ENCODE measurements at regions not wholly inside any gene's neighbourhood (a gene's known extent, or its start where the extent isn't known, plus 50 kb on each side); places are given as distances from the start of the nearest gene placed in this dataset.

DNA sequence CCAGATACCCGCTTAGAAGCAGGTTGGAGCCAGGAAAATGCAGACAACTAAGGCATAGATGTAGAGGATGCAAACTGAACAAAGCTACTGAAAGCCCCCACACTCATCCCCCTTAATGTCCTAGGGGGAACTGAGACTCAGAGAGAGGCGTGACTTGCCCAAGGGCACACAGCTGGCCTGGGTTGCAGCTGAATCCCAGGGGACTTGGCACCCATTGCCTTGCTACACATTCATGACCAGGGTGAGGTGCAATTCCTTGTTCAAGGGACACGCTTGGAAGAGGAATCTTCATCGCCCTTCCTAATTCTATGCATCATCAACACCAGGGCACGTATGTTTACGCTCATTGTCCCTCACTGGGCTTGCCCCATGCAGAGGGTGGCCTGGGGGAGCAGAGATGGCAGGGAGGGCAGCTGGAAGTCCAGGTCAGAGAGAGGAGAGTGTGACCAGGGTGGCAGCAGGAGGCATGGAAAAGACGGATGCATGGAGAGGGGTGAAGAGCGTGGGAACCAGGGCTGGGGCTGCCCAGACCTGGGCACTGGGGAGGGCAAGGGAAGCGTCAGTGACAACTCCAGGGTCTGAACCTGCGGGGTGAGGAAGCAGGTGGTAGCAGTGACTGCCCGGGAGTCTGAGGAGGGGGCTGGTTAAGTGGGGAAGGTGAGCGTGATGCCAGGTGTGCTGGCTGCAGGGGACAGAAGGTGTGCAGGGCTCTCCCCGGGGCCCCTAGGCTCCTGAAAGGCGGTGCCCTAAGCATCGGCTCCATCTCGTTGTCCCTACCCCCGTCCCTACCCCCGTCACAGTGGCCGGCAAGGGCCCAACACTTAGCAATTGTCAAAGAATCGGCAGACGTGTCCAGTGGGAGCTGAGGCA is 267.1 kb upstream of the TNRC6C start:
- TF ChIP-seq, protein P1, sequence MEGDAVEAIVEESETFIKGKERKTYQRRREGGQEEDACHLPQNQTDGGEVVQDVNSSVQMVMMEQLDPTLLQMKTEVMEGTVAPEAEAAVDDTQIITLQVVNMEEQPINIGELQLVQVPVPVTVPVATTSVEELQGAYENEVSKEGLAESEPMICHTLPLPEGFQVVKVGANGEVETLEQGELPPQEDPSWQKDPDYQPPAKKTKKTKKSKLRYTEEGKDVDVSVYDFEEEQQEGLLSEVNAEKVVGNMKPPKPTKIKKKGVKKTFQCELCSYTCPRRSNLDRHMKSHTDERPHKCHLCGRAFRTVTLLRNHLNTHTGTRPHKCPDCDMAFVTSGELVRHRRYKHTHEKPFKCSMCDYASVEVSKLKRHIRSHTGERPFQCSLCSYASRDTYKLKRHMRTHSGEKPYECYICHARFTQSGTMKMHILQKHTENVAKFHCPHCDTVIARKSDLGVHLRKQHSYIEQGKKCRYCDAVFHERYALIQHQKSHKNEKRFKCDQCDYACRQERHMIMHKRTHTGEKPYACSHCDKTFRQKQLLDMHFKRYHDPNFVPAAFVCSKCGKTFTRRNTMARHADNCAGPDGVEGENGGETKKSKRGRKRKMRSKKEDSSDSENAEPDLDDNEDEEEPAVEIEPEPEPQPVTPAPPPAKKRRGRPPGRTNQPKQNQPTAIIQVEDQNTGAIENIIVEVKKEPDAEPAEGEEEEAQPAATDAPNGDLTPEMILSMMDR (IDR thresholded peaks at IDR 0.05) = no peak
- Histone ChIP-seq H3K4me1 (ENCODE audit: control insufficient read depth in 1 of 2, insufficient read depth in 1 of 2, low read depth in 1 of 2, low read length in 1 of 2) (no peaks in the 10 kb centered on the region), H3K9me3 (no peaks in the 10 kb centered on the region), H3K4me3 (ENCODE audit: low read depth in 1 of 2, low read length in 1 of 2) (no peak overlapping the region), H3K27ac (no peak overlapping the region), H3K36me3 (no peaks in the 10 kb centered on the region), H3K27me3 (peaks cover 87% of the 10 kb centered on the region)

DNA sequence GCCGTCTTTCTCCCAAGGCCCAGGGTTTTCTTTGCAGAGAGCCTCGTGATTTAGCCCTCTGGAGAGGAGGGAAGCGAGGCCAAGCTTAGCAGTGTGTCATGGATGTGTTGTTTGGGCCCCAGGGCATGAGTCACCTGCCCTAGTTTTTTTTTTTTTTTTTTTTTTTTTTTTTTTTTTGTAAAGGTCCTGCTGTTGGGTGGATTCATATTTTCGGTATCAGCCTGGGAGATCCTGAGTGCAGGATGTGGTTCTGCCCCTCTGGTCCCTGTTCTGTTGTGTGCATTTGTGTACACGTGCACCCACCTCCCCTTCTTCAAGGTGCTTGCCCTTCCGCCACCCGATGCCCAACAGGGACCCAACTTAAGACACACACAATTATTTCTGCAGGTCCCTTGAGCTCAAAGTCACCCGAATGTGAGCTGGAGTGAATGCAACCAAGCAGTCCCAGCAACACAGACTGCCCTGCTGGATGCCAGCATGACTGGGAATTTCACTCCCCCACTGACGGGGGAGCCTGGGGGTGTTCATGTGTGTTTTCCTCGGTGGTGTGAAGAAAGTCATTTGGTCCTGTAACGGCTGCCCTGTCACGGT is 265.8 kb upstream of the TNRC6C start:
- peaks cover 91% of the 10 kb centered on the region for H3K27me3 ChIP-seq
- no peak overlapping the region for H3K4me3 ChIP-seq (ENCODE audit: low read depth in 1 of 2, low read length in 1 of 2)
- no peaks in the 10 kb centered on the region for H3K9me3 ChIP-seq
- no peaks in the 10 kb centered on the region for H3K36me3 ChIP-seq
- H3K27ac ChIP-seq = no peak overlapping the region
- TF ChIP-seq, protein P1 (IDR thresholded peaks at IDR 0.05) = no peak
- H3K4me1 ChIP-seq (ENCODE audit: control insufficient read depth in 1 of 2, insufficient read depth in 1 of 2, low read depth in 1 of 2, low read length in 1 of 2) = no peaks in the 10 kb centered on the region

DNA sequence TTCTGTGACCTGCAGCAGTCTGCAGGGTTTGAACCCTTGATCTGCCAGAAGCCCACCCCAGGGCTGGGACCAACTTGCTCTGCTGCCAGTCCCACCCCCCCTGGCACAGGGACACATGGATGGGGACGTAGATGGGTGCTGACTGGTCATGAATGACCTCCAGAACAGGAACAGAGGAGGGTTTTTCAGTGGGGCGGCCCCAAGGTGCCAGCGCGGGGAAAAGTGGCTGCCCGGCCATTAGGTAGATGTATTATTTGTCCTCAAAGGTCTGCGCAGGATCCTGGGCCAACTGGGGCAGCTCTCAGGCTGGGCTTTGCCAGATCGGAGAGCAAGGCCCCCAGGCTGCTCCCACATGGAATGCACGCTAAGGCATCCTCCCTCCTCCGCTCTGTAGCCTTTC is 265.2 kb upstream of the TNRC6C start:
- Histone ChIP-seq H3K27me3 (peaks cover 97% of the 10 kb centered on the region), H3K4me3 (ENCODE audit: low read depth in 1 of 2, low read length in 1 of 2) (no peak overlapping the region), H3K9me3 (no peaks in the 10 kb centered on the region), H3K4me1 (ENCODE audit: control insufficient read depth in 1 of 2, insufficient read depth in 1 of 2, low read depth in 1 of 2, low read length in 1 of 2) (no peaks in the 10 kb centered on the region), H3K27ac (no peak overlapping the region), H3K36me3 (no peaks in the 10 kb centered on the region)
- TF ChIP-seq, protein P1 (IDR thresholded peaks at IDR 0.05) = no peak

DNA sequence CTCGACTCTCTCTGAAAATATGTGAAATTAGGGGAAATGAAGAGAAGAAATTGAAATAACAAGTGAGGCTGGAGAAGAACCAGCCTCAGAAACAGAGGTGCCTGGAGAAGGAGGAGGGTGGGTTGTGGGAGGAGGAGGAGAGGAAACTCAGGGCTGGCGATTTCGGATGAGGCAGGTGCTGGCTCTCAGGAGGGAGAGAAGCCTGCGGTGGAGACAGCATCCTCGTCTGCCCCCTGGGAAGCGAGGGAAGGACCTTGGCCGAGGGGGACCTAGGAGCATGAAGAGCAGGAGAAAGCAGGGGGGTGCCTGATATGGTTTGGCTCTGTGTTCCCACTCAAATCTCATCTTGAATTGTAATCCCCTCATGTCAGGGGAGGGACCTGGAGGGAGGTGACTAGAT is 264.7 kb upstream of the TNRC6C start:
- Histone ChIP-seq H3K27ac (no peak overlapping the region), H3K4me1 (ENCODE audit: control insufficient read depth in 1 of 2, insufficient read depth in 1 of 2, low read depth in 1 of 2, low read length in 1 of 2) (no peaks in the 10 kb centered on the region), H3K36me3 (no peaks in the 10 kb centered on the region), H3K27me3 (peaks cover 95% of the 10 kb centered on the region), H3K4me3 (ENCODE audit: low read depth in 1 of 2, low read length in 1 of 2) (no peak overlapping the region), H3K9me3 (no peaks in the 10 kb centered on the region)
- TF ChIP-seq, protein P1 (IDR thresholded peaks at IDR 0.05) = no peak

DNA sequence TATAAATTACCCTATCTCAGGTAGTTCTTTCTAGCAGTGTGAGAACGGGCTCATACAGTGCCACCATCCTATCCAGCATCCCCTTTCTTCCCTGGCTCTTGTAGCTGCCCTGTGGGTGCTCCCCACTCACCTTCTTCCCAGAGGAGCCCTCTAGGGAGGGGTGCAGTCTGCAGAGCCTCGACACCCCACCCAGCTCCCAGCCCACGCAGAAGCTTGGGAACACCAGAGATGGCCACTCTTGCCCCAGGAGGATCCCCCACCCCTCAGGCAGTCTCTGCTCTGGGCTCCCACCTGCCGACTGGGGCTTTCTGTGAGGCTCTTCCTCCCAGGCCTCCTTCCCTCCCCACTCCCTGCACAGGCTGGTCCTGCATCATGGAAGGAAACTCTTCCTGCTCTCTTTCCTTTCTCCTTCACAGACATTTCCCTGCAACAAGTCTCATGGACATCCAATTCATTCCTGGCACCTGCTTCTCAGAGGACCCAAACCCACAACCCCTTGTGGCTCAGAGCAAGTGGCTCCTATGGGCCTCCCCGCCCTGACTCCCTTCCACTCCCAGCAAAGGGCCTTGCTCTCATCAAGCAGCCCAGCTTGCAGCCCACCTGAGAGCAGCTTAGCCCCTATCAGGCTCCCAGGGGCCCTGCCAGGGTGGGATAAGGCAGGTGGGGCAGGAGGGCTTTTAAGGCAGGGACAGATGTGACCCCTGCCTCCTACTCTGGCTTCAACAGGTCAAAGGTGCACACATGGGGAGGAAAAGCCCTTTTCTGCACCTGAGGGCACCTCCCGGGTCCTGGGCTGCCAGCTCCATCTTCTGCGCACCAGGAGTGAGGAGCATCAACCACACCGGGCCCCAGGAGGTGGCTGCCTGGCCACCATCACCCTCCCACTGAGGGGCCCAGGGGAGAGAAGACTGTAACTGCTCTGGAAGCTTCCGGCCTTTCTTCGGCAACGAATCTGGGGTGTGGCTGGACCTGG is 263.8 kb upstream of the TNRC6C start:
- TF ChIP-seq, protein P1 (IDR thresholded peaks at IDR 0.05) = no peak
- Histone ChIP-seq H3K4me1 (ENCODE audit: control insufficient read depth in 1 of 2, insufficient read depth in 1 of 2, low read depth in 1 of 2, low read length in 1 of 2) (no peaks in the 10 kb centered on the region), H3K36me3 (no peaks in the 10 kb centered on the region), H3K4me3 (ENCODE audit: low read depth in 1 of 2, low read length in 1 of 2) (no peak overlapping the region), H3K9me3 (no peaks in the 10 kb centered on the region), H3K27me3 (peaks cover 95% of the 10 kb centered on the region), H3K27ac (no peak overlapping the region)

Measured in neutrophil (primary cell).